Stimulated activated CD8-positive, alpha-beta memory T cell treated with anti-CD3 and anti-CD28 coated beads, Interleukin-4, amount 100 ng/mL, for 1 hour (primary cell): ENCODE measurements at regions not wholly inside any gene's neighbourhood (a gene's known extent, or its start where the extent isn't known, plus 50 kb on each side); places are given as distances from the start of the nearest gene placed in this dataset.

Experiments used
- DNase-seq, 2 donors: peaks; one replicate each; pipeline ENCODE4 v3.0.0-alpha.2; 2020; ENCODE audit warnings: low read depth in 2 of 2, low spot score in 1 of 2

DNA sequence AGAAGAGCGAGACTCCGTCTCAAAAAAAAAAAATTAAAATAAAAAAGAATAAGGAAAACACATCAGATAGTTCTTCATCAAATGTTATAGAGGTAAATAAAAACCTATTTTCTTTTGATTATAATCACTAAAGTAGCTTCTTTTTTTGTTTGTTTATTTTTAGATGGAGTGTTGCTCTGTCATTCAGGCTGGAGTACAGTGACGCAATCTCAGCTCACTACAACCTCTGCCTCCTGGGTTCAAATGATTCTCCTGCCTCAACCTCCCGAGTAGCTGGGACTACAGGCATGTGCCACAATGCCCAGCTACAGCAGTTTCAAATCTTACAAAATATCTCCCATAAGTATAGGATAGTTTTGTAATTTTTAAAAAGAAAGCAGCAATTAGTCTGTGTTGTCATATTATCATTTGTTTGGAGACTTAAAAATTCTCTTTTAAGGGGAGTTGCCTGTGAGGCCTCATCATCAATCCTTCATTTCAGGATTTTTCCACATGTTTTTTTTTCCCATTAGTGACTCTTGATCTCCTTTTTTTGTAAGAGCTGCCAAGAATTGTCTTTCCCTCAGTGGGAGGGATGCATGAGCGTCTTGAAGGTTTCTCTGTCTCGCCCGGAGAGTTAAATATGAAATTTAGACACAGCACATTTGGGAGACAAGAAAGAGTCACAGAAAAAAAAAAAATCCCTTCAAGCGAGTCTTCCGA, 275.9 kb downstream of the CDCA7 start:
- no peak for DNase-seq

DNA sequence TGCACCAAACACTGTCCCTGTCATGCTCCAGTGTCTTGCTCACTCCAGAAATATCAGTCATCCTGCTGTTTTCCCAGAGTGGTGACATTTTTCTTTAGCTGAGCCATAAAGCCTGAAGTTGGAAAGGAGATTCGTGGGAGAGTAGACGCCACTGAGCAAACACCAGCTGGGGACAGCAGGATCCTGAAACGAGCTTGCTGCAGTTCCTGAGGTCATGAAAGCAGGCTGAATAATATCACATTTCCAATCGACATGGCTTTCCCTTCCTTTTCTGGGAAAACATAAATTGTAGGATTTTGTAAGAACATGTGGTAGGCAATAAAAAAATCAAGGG, 276.4 kb downstream of the CDCA7 start:
- no peak for DNase-seq

DNA sequence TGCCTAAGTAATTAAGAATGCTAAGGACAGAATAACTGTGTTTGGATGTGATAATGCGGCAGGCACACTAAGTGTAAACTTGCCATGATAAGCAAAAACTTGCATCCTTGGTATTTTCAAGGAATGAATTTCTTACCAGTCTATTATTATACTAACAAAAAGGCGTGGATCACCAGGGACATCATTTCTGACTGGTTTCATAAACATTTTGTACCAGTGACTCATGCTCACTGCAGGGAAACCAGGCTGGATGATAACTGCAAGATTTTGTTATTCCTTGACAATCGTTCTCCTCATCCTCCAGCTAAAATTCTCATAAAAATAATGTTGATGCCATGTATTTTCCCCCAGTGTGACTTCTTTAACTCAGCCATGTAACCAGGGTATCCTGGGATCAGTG, 289.5 kb downstream of the CDCA7 start:
- DNase-seq = no peak

- no peak for DNase-seq
Observed at GRCh38 chr2:173647681-173648311, 293.1 kb downstream of the CDCA7 start.

DNA sequence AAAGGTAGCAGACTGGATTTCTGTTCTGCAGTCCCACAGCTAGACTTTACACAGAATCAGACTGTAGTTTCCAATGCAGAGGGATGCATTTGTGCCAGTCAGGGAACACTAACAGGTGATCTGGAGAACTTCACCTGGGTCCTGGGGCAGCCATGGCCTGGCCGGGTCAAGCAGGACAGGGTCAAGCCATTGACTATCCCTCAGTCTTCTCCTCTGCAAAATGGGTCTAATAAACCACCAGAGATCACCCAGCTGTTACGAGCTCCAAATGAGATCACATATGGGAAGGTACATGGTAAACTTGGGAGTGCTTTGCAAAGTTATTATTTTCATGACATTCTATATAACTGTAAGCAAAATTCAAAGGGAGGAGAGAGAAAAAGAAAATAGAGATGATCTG, 294.1 kb downstream of the CDCA7 start:
- no peak for DNase-seq

GRCh38 chr2:173649527-173650219, 295.0 kb downstream of the CDCA7 start:
- DNase-seq = no peak

- no peak for DNase-seq
Observed at GRCh38 chr2:173651891-173652290, 297.2 kb downstream of the CDCA7 start.

DNA sequence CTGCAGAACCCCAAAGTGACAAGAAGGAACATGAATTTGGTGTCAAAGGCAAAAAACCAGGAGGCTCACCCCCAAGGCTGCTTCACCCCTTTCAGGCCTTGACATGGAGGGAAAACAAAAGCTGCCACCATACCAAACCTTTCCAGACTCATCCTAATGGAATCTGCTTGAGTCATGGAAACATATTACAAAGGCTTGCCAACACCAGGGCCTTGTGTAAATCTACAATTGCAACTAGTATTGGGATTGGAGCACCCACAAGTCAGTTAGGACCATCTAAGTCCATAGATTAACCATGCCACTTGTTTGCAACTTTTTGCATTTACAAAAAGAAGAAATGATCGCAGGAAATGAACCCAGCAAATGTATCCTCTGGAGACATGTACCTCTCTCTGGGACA, 297.6 kb downstream of the CDCA7 start:
- DNase-seq = no peak

DNA sequence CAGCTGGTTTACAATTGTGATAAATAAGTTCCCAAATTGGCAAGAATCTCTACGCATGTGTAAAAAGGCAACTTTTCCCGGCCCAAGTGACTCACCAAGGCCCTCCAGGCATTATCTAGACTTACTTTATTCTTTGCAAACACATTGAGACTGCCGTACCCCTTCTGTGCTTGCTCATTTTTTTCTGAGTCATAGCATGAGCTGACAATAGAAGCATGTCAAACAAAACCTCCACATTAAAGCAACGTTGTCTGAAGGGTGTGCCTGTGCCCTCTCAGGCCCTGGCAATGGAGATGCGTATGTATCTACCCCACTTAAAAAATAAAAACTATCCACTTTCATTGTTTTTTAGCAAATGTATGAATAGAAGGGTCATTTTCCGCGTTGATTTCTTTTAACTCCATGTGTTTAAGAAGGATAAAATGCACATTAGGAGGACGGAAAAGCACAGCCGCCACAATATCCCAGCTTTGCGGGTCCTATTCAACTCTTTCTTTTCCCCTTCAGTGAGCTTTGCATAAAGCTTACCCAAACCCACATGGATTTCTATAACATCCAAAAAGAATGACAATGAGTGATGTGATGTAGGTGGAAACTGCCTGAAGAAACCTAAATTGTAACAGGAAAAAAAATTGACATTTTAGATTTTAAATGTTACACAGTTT, 298.2 kb downstream of the CDCA7 start:
- no peak for DNase-seq

- DNase-seq = no peak
Observed at GRCh38 chr2:173653432-173653805, 298.7 kb downstream of the CDCA7 start.

DNA sequence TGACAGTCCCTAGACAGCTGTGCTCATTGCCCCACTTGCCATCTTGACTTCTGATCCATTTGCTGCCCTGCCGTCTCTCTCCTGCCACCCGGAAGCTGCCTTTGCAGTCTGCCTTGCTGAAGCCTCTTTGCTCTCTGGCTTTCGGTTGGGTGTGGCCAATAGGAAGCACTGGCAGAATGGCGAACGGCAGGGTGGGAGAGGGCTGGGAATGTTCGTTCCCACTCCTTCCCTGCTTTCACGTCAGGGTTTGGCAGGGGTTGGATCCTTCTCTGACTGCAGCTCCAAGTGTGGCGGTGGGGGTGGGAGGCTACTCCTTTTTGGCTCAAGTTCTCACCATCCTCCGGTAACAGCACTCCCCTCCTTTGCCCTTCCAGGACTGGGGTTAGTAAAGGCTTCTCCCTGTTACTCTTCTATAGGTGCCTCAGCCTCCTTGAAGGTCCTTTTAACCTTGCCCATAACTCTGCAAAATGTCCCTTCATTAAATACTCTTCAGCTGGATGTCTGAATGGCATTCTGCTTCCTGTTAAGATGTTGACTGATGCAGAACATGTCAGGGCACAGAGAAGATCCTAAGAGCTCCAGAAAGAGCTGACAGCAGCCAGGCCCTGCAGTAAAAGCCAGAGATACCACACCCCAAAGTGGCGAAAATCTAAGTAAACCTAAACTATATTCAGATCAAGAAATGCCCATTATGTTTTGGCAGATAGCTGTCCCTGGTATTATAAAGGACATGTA, 299.7 kb downstream of the CDCA7 start:
- no peak for DNase-seq

- DNase-seq = no peak
Observed at GRCh38 chr2:173654896-173655265, 300.2 kb downstream of the CDCA7 start.

DNA sequence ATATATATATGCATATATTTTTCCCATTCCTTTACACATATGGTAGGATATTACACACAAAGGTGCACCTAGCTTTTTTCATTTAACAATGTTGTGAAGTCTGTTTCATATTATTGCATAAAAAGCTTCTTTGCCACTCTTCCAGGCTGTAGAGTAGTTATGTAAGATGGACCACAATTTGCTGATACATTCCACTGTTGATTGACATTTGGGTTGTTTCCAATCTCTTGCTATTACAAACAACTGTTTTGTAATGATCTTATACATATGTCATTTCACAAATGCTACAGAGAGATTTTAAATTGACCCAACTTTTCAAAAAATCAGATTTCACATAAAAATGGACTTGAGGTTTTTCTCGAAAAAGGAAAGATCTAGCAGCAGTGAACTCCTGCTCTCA, 301.4 kb downstream of the CDCA7 start:
- DNase-seq = no peak

GRCh38 chr2:173657996-173658717, 303.5 kb downstream of the CDCA7 start:
- DNase-seq = no peak

GRCh38 chr2:173658946-173659371, 304.3 kb downstream of the CDCA7 start:
- no peak for DNase-seq

DNA sequence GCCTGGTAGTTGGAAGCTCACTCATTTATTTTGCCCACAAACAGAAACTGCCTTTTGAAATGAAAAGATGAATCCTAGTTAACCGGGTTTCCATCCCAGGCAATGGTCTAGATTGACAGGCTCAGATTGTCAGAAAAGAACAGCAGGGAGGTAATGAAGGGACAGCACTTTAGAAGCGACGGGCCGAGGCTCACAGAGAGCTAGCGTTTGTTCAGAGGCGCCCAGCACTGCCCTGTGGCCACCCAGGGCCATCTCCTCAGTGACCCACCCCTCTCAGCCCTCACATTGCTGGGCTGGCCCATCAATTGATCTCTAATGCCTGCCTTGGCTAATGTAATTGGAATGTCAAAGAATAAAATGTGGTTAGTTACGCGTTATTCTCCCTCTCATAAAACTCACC, 304.8 kb downstream of the CDCA7 start:
- no peak for DNase-seq

GRCh38 chr2:173661586-173661985, 303.6 kb downstream of the SP3 start:
- no peak for DNase-seq

- DNase-seq = no peak
Observed at GRCh38 chr2:173663353-173663752, 301.8 kb downstream of the SP3 start.

DNA sequence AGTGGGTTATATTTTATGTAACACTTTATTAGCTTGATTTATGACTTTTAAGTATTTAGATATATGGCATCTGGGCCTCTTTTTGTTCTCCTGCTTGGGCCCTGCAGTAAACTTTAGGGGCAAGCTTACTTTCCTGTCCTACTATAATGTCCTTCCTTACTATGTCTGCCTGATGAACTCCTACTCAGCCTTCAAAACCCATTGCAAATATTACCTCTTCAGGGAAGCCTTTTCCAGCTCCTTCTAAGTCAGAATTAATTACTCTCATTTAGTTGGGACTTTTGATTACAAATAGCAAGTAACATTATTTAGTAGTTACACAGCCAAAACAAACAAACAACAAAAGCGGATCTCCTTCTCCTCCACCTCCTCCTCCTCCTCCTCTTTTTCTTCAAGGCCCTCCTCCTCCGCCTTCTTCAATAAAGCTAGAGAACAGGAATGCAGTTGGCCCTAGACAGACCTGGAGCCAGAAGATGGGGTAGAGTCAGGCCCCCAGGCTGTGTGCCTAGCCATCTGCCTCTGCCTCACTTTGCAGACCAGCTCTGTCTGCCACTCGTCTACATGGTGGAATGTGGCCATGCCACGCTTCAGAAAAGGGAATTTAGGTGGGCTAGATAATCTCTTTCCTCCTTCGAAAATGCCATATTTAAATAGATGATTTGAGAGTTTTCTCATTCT, 301.2 kb downstream of the SP3 start:
- DNase-seq = no peak

DNA sequence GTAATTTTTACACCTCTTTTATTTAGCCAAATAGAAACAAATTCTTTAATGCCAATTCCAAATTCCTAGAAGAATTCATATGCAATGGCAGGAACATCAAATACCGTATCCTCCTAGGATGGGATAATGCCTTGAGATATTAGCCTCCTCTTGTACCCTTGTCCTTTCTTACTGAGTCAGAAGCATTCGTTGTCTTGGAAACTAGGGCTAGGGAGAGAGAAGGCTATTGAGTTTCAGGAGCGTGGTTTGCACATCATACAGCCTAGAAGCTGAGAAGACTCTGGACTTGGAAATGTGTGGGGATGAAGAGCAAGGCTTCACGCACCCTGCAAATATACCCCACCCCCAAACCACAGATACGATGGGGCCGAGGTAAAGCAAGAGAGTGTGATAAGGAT, 300.7 kb downstream of the SP3 start:
- DNase-seq = no peak
